RWPE2 (cell line): ENCODE measurements at regions not wholly inside any gene's neighbourhood (a gene's known extent, or its start where the extent isn't known, plus 50 kb on each side); places are given as distances from the start of the nearest gene placed in this dataset.

Experiments
- ATAC-seq: fragments of 200-7000 bp; cut with Tn5 transposase; 3 replicates; pipeline ENCODE4 v1.9.1; 2021; ENCODE audit warnings: low read depth
- DNase-seq: peaks from one replicate; pipeline ENCODE4 v3.0.0-alpha.2; 2020; ENCODE audit warnings: low spot score
- H3K27ac ChIP-seq: fragments of 450-650 bp; 2 replicates; pipeline ENCODE4 v1.5.1; 2017; ENCODE audit warnings: mild to moderate bottlenecking; ENCODE audit not compliant: poor library complexity, severe bottlenecking
- H3K27me3 ChIP-seq: fragments of 250-450 bp; sonication (Bioruptor Pico); 2 replicates; pipeline ENCODE4 v1.5.1; 2021; ENCODE audit warnings: mild to moderate bottlenecking, moderate library complexity; ENCODE audit not compliant: insufficient read depth, poor library complexity, severe bottlenecking
- H3K36me3 ChIP-seq: fragments of 250-450 bp; sonication (Bioruptor Pico); 2 replicates; pipeline ENCODE4 v1.5.1; 2020; ENCODE audit warnings: low read depth, mild to moderate bottlenecking, moderate library complexity
- H3K4me1 ChIP-seq: fragments of 250-450 bp; sonication (Bioruptor Pico); 2 replicates; pipeline ENCODE4 v1.5.1; 2021; ENCODE audit warnings: mild to moderate bottlenecking, moderate library complexity; ENCODE audit not compliant: insufficient read depth, poor library complexity, severe bottlenecking
- H3K4me3 ChIP-seq: fragments of 250-450 bp; sonication (Bioruptor Pico); 2 replicates; pipeline ENCODE4 v1.5.1; 2021; ENCODE audit warnings: mild to moderate bottlenecking, moderate library complexity; ENCODE audit not compliant: severe bottlenecking
- H3K9me3 ChIP-seq: fragments of 250-450 bp; sonication (Bioruptor Pico); 2 replicates; pipeline ENCODE4 v1.5.1; 2021; ENCODE audit warnings: mild to moderate bottlenecking, moderate library complexity; ENCODE audit not compliant: severe bottlenecking
- TF ChIP-seq, protein P1 (sequence below): fragments of 450-650 bp; IDR thresholded peaks from one replicate; pipeline ENCODE4 v1.5.1; 2017; ENCODE audit warnings: mild to moderate bottlenecking, moderate library complexity; ENCODE audit not compliant: poor library complexity, severe bottlenecking

DNA sequence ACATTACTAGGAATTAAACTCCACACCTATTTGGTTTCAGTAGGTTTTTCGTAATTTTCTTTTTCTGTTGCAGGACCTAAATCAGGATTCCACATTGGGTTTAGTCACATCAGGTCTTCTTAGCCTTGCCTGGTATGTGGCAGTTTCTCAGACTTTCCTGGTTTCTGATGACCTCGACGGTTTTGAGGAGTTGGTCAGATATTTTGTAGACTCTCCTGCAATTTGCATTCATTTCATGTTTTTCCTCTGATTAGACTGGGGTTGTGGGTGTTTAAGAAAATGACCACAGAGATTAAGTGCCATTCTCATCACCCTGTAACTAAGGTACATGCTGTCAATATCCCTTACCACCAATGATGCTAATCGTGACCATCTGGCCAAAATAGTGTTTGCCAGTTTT is 97.3 kb upstream of the ST6GAL2 start:
- Histone ChIP-seq H3K27ac (peak overlapping the region; percentile 32), H3K4me1 (peaks cover 4% of the 10 kb centered on the region)
- TF ChIP-seq, protein P1, sequence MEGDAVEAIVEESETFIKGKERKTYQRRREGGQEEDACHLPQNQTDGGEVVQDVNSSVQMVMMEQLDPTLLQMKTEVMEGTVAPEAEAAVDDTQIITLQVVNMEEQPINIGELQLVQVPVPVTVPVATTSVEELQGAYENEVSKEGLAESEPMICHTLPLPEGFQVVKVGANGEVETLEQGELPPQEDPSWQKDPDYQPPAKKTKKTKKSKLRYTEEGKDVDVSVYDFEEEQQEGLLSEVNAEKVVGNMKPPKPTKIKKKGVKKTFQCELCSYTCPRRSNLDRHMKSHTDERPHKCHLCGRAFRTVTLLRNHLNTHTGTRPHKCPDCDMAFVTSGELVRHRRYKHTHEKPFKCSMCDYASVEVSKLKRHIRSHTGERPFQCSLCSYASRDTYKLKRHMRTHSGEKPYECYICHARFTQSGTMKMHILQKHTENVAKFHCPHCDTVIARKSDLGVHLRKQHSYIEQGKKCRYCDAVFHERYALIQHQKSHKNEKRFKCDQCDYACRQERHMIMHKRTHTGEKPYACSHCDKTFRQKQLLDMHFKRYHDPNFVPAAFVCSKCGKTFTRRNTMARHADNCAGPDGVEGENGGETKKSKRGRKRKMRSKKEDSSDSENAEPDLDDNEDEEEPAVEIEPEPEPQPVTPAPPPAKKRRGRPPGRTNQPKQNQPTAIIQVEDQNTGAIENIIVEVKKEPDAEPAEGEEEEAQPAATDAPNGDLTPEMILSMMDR = no peak

DNA sequence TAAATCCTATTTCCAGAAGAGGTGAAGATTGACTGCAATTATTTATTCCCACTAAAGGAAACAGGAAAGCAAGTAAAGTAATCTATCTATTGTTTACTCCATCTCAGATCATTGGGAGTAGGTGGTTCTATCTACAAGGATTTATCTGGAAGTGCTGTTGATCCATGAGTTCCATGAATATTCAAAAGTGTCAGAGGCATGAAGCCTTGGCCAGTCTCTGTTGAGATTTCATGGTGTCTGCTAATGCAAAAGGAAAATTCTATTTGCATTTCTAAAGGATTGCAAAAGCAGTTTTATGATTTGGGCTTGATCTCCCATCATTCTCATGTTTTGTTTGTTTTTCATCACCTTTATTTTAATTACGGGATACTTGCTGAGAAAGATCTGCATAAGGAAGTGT is 102.4 kb upstream of the ST6GAL2 start:
- H3K4me1 ChIP-seq = no peaks in the 10 kb centered on the region
- H3K27me3 ChIP-seq = no peaks in the 10 kb centered on the region
- ATAC-seq (no peak), DNase-seq (no peak)
- no peak overlapping the region for H3K27ac ChIP-seq
- no peak overlapping the region for H3K4me3 ChIP-seq
- H3K36me3 ChIP-seq = no peaks in the 10 kb centered on the region
- no peaks in the 10 kb centered on the region for H3K9me3 ChIP-seq
- TF ChIP-seq, protein P1 = no peak

More for the DNA sequence above, 97.3 kb upstream of the ST6GAL2 start:
- Histone ChIP-seq H3K4me3 (no peak overlapping the region), H3K27me3 (no peaks in the 10 kb centered on the region), H3K9me3 (no peaks in the 10 kb centered on the region), H3K36me3 (no peaks in the 10 kb centered on the region)
- ATAC-seq (no peak), DNase-seq (no peak)

DNA sequence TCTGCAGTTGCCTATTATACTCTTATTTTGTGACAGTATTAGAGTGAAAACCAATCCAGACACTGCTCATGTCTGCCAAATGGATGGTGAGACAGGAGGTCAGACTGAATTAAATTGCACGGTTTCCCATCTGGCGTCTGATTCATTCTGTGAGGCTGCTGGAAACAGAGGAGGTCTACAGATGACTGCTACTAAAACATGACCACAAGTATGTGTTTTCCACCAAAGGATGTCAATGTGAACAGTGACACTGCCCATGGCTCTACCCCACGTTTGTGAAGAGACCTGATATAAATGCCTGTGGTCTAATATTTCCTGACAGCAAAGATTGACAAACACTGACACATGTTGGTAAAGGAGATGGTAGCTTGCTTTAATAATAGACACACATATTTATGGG is 104.3 kb upstream of the ST6GAL2 start:
- no peaks in the 10 kb centered on the region for H3K4me1 ChIP-seq
- no peaks in the 10 kb centered on the region for H3K9me3 ChIP-seq
- no peak for DNase-seq
- no peak overlapping the region for H3K4me3 ChIP-seq
- TF ChIP-seq, protein P1 = no peak
- ATAC-seq = peak; percentile 41; the same call in 2 of the 3 replicates
- no peaks in the 10 kb centered on the region for H3K27me3 ChIP-seq
- H3K36me3 ChIP-seq = no peaks in the 10 kb centered on the region
- no peak overlapping the region for H3K27ac ChIP-seq

DNA sequence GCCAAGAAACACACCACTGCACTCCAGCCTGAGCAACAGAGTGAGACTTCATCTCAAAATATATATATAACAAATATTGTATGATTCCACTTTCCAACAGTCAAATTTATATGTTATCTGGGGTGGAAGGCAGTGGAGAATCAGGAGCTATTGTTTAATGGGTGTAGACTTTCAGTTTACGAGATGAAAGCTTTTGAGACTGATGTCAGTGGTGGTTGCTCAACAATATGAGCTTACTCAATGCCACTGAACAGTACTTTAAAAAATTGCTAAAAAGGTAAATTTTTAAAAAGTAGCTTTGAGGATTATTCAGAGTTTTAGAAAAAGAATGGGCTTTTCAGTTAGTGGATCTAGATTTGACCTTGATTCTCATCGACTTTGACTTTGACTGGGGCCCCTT is 105.9 kb upstream of the ST6GAL2 start:
- TF ChIP-seq, protein P1 = no peak
- Histone ChIP-seq H3K9me3 (no peaks in the 10 kb centered on the region), H3K4me3 (no peak overlapping the region), H3K4me1 (no peaks in the 10 kb centered on the region), H3K27ac (no peak overlapping the region), H3K27me3 (no peaks in the 10 kb centered on the region), H3K36me3 (no peaks in the 10 kb centered on the region)
- ATAC-seq = no peak
- no peak for DNase-seq

DNA sequence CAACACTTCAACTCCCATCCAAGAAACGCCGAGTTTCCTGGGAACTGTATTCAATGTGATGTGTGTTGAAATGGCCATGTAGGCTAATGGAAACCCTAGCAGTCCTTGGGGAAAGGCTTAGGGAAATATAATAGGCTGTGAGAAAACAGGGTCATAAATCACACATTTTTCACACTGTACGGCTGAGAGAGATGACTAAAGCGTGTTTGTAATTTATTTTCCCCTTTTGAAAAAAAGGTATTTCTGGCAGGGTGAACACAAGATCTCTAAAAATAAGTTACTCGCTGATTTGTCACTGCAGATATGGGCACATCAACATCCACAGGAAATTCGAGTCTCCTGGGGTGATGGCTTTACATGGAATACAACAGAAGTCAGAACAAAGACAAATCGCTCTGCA is 109.6 kb upstream of the ST6GAL2 start:
- ATAC-seq (no peak), DNase-seq (no peak)
- TF ChIP-seq, protein P1 = no peak
- H3K27ac ChIP-seq = no peak overlapping the region
- no peaks in the 10 kb centered on the region for H3K27me3 ChIP-seq
- H3K36me3 ChIP-seq = no peaks in the 10 kb centered on the region
- H3K4me3 ChIP-seq = no peak overlapping the region
- no peaks in the 10 kb centered on the region for H3K9me3 ChIP-seq
- no peaks in the 10 kb centered on the region for H3K4me1 ChIP-seq
